ENCODE measurements at regions not wholly inside any gene's neighbourhood (a gene's known extent, or its start where the extent isn't known, plus 50 kb on each side); places are given as distances from the start of the nearest gene placed in this dataset.
"Not testable (repeated sequence)": the region's sequence is repeated elsewhere in the genome, so short reads cannot be mapped to it uniquely, and the experiment has no call there.

DNA sequence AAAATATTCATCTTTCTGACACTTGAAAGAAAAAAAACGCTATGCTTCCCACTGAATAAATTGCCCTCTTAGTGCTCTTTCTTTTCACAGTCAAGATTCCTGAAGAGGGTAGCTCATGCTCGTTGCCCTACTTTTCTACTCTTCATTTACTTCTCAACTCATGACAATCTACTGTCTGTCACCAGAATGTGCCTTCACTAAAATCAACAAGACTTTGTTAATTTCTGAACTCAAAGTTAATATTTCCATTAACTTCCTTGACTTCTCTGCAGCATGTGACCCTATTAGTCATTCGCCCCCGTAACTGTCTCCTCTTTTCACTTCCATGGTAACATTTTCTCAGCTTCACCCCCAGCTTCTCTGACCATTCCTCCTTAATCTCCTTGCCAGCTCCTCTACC is 98.9 kb upstream of the MAPRE2 start:
- H3K4me3 ChIP-seq (ENCODE audit: low read depth, low read length): no peak overlapping the region
- TF ChIP-seq, protein P1, sequence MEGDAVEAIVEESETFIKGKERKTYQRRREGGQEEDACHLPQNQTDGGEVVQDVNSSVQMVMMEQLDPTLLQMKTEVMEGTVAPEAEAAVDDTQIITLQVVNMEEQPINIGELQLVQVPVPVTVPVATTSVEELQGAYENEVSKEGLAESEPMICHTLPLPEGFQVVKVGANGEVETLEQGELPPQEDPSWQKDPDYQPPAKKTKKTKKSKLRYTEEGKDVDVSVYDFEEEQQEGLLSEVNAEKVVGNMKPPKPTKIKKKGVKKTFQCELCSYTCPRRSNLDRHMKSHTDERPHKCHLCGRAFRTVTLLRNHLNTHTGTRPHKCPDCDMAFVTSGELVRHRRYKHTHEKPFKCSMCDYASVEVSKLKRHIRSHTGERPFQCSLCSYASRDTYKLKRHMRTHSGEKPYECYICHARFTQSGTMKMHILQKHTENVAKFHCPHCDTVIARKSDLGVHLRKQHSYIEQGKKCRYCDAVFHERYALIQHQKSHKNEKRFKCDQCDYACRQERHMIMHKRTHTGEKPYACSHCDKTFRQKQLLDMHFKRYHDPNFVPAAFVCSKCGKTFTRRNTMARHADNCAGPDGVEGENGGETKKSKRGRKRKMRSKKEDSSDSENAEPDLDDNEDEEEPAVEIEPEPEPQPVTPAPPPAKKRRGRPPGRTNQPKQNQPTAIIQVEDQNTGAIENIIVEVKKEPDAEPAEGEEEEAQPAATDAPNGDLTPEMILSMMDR (IDR thresholded peaks at IDR 0.05; ENCODE audit: insufficient read depth, low read depth, low read length, missing control alignments): no peak
- no peak for DNase-seq (ENCODE audit: low read depth)

DNA sequence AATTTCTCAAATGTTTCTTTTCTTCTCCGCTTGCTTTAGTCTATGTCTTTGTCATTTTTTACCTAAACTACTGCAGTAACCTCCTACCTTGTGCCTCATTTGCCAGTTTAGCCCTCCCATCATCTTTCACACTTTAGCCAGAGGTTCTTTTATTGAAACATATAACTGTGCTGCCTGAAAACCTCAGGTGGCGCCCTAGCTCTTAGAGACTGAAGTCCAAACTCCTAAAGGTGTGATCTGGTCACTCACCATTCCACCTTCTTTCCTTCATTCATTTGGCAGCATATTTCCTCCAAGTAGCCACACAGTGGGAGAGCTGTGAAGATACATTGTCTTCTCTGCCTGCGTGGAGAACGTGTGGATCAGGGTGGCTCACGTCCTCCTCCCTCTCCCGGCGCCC is 98.2 kb upstream of the MAPRE2 start:
- DNase-seq (ENCODE audit: low read depth): no peak

DNA sequence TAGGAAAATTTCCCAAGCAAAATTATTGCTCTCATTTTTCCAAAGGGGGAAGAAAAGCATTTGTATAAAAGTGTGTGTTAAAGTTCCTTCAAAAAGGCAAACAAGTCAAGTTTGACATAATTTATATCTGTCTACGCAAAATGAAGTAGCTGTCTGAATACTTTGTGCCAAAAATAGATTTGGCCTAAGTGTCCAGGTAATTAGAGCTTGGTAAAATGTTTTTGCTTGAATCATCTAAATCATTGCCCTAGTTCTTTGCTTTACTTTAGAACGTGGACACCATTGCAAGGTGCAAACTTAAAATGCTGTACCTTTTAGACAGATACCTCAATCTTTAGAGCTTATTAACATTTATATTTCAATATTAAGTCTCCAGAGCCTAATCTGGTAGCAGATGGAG is 97.6 kb upstream of the MAPRE2 start:
- DNase-seq (ENCODE audit: low read depth): no peak
- H3K4me3 ChIP-seq (ENCODE audit: low read depth, low read length): no peak overlapping the region
- TF ChIP-seq, protein P1 (IDR thresholded peaks at IDR 0.05; ENCODE audit: insufficient read depth, low read depth, low read length, missing control alignments): no peak

More for the DNA sequence above, 98.2 kb upstream of the MAPRE2 start:
- H3K4me3 ChIP-seq (ENCODE audit: low read depth, low read length): no peak overlapping the region
- TF ChIP-seq, protein P1 (IDR thresholded peaks at IDR 0.05; ENCODE audit: insufficient read depth, low read depth, low read length, missing control alignments): no peak

- no peak for DNase-seq (ENCODE audit: low read depth)
- TF ChIP-seq, protein P1 (IDR thresholded peaks at IDR 0.05; ENCODE audit: insufficient read depth, low read depth, low read length, missing control alignments): no peak
- H3K4me3 ChIP-seq (ENCODE audit: low read depth, low read length): no peak overlapping the region
Measured at GRCh38 chr18:34947711-34948125, 93.5 kb upstream of the MAPRE2 start.

- TF ChIP-seq, protein P1 (IDR thresholded peaks at IDR 0.05; ENCODE audit: insufficient read depth, low read depth, low read length, missing control alignments): no peak
- DNase-seq (ENCODE audit: low read depth): no peak
- H3K4me3 ChIP-seq (ENCODE audit: low read depth, low read length): no peak overlapping the region
Measured at GRCh38 chr18:34951625-34952379, 89.4 kb upstream of the MAPRE2 start.

DNA sequence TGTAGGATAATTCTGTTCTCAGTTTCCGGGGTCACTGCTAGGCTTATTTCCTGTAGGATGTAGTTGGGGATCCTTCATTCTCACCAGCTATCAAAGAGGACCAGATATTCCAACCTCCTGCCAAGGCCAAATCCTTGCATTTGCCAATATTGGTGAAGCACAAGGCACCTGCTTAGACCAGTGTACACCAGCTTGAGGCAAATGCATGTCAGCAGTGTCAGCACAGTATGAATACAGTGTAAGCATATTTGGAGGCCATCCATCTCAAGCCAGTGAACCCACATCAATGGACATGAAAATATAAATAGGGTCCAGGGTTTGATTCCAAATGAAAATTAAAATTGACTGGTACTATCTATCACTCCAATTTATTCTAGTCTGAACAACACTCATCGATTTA is 88.0 kb upstream of the MAPRE2 start:
- DNase-seq (ENCODE audit: low read depth): no peak
- no peak overlapping the region for H3K4me3 ChIP-seq (ENCODE audit: low read depth, low read length)
- TF ChIP-seq, protein P1 (IDR thresholded peaks at IDR 0.05; ENCODE audit: insufficient read depth, low read depth, low read length, missing control alignments): no peak

DNA sequence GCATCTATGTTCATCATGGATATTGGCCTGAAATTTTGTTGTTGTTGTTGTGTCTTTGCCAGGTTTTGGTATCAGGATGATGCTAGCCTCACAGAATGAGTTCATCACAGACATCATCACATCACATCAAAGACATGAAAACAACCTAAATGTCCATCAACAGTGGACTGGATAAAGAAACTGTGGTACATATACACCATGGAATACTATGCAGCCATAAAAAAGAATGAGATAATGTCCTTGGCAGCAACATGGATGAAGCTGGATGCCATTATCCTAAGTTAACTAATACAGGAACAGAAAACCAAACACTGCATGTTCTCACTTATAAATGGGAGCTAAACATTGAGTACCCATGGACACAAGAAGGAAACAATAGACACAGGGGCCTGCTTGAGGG is 85.7 kb upstream of the MAPRE2 start:
- not testable (repeated sequence) for H3K4me3 ChIP-seq (ENCODE audit: low read depth, low read length); DNase-seq (ENCODE audit: low read depth)
